ENCODE measurements at regions not wholly inside any gene's neighbourhood (a gene's known extent, or its start where the extent isn't known, plus 50 kb on each side); places are given as distances from the start of the nearest gene placed in this dataset.

DNA sequence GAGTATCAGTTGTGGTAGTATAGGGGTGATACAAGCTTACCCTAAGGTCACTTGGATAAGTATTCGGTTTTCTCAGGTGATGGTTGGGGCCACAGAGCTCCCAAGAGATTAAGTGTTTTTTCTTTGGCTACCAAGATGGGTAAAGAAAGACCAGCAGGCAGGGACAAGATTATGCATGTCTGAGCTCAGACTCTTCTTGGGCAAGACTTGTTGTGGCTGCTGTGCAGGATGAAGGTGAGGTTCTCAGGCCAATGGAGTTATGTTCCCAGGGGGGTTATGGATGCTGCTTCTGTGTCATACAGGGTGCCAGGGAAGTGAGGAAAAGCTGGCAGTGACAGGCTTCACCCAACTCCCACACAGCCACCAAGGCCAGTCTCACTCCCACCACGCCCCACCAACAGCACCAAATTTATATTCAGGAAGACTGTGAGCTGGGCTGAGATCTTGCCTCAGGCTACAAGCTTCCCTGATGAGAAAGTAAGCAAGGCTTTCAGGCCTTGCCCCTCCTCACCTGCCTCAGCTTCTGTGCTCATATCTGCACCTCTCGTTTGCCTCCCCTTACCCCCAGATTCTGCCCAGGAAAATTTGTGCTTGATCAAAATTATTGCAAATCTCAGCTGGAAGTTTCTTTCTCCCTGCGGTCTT lies 511.8 kb upstream of the SLITRK1 start:
- no peak for DNase-seq

DNA sequence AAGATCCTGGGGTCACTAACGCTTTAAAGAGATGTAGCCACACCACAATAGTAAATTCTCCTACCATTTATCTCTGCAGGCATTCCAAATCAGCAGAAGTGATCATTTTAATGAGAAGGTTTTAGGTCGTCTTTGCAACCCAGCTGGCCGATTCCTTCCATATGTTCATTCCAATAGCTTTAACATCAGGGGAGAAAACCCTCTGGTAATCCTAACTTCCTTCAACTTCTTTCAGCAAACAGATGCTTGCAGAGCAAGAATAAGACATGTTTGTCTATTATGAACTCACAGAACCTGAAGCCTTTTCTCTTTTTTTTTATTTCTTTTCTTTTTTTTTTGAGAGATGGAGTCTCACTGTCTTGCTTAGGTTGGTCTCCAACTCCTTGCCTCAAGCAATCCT lies 498.6 kb upstream of the SLITRK1 start:
- no peak for DNase-seq

DNA sequence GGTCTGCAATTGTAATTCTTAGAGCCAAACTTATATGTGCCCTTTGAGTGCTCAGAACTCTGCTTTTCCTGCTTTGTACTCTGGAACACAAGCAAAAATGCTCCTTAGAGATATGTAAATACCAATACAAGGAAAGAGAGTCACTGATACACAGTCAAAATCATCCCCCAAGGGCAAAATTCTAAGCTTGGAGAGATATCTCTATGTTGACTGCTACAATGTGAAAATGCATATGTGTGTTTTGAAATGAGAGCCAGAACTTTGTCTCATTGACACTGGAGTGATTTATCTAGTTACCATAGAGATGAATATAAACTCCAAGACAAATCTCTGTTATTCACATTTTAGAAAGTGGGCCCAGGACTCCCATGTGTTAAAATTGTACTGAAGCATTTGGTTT lies 494.8 kb upstream of the SLITRK1 start:
- no peak for DNase-seq

DNA sequence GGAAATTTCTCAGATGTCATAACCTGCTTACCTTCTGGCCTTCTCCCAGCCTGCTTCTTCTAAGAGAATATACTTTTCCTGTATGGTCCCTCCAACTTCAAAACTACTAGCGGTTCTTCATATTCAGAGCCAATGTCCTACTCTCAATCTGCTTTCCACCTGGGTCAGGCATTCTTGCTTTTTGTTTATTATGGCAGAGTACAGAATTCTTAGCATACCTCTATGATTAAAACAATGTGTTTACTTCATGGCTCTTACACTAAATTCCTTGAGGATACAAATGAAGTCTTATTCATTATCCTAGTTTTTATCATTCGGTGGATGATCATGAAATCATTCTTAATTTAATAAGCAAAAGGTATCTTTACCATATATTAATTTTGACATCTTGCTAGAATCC lies 484.2 kb upstream of the SLITRK1 start:
- no peak for DNase-seq

DNA sequence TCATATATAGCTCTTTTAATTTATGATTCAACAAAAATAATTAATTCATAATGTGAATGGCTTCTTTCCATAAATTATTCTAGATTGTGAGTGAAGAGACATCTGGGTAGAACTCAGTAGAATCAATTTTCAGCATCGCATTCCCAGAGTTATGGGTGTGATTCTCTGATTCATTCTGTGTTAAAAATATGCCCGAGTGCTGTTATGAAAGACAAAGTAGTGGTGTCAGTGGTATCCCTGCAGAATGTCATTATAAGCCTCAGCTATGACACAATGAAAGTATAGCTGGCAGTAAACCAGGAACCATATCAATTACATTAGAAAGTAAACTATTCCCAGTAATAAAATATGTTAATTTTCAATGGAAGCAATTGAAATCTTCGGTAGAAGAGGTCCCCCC lies 480.5 kb upstream of the SLITRK1 start:
- DNase-seq = no peak

DNA sequence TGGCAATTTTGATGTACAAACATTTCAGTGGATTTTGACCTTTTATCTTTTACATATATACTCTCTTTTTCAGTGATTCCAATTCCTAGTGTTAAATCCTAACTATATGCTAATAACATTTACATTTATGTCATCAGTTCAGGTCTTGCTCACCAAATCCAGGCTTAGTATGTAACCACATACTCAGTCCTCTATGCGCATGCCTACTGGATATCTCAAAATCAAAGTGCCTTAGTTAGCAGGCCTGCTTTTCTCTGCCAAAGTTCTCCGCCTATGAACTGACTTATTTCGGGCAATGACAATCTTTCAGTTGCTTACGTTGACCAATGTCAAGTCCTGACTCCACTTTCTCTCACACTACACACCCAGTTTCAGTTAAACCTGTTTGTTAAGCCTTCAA lies 478.5 kb upstream of the SLITRK1 start:
- no peak for DNase-seq

DNA sequence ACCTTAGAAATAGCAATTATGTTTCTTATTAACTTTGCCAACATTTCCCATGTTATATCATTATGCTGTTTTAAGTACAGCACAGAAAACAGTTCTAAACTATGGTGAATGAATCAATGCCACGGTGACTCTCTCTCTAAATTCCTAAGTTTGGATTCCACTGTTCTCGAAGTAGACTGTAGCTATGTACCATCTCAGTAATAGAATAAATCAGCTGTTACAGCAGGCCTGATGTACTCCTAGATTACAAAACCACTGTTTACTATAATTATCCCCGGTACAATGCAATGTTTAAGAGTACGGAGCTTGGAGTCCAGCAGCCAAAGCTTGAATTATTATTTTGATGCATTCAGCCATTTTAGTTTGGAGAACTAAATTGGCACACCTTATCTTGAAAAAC lies 476.3 kb upstream of the SLITRK1 start:
- DNase-seq = no peak

DNA sequence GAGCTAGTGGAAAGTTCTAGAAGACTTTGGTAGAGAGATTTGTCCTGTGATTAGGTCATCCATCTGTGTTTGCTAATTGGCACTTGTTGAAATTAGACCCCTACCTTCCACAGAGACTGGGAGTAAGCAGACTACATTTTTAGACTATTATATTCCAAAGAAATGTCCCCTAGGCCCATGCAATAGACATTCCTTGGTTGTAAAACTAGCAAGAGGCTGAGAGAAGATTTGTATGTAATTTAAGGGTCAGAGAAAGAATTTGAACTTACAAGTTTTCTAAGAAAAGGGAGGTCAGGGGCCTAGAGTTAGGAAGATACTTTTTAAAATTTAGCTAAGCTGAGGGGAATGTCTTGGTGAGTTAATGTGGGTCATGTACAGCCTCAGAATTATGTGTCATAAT lies 470.7 kb upstream of the SLITRK1 start:
- no peak for DNase-seq

DNA sequence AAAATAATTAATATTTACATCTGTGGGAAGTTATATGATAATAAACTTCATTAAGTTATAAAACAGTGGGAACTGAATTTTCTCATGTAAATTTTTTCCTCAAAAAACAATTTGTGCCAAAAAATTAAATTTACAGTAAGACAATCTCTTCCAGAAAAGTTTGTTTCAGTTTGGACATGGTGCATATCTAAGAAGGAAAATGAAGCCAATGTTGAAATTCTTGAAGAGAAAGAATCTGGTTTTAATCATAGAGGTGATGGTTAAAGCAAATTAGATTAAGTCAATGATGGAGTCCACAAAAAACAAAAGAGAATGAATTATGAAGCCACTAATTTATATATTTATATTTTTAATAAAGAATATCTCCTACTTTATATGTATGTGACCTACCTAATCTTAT lies 457.2 kb upstream of the SLITRK1 start:
- no peak for DNase-seq

DNA sequence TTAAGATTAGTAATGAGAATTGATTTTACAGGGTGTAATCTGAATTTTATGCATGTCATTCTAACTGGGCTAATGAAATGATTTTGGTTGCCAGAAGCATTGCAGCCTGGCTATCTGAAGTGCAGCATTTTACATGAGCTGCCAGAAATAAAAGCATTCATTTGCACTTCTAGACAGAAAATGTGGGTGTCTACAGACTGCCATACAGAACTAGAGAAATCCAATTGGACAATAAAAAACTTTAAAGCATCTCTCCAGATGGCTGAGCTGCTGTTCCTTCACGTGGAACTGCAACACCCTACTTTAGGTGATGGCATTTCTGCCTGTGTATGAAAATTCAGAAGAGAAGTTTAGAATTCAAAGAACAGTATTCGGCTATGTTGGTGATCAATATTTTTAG lies 450.1 kb upstream of the SLITRK1 start:
- no peak for DNase-seq

DNA sequence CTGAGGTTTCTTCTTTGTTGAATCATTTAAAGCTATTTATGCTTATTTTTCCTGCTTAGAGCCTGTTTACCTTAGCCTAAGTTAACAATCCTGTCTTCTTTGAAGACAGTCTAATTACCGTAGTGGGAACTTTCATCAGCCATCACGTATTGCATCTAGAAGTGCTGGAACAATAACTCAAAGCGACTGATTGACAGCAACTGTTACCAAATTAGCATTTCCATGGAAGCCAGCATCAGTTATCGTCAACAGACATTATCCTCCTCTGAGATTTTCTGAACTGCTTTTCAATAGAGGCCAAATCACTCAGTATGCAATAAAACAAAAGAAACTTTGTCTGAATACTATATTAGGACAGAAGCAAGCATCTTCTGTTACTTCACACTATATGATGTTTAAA lies 433.3 kb upstream of the SLITRK1 start:
- no peak for DNase-seq

DNA sequence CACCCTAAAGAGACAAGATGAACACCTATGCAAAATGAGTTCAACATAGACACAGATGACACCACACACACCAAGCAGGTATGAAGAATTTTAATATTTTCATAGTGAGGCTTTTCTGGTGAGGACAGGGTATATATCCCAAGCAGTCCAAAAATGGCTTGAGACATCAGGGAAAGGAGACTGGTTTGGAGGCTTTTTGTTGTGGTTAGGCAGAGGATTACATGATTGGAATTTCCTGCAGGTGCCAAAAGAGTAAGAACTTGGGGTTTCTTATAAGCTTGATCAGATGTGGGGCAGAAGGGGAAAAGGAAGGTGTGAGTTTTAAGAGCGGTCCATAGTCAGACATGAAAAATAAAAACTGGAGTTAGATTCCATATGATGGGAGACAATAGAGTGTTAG lies 420.8 kb upstream of the SLITRK1 start:
- DNase-seq = no peak

DNA sequence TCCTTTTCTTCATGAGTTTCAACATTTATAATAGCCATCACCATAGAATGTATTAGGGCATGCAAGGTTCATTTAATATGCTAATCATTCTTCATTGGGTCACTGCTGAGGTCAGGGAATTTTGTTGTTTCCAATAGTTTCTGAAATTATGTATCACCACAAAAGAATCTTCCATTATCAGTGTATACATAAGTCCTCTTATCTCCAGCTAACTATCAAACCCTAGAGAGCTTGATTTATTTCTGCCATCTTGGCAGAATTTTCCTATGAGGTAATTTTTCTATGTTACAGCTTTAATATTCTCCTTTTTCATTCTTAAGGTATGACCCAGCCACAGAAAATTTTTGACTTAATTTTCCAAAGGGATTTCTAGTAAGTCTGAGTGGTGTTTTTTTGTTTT lies 415.0 kb upstream of the SLITRK1 start:
- no peak for DNase-seq

DNA sequence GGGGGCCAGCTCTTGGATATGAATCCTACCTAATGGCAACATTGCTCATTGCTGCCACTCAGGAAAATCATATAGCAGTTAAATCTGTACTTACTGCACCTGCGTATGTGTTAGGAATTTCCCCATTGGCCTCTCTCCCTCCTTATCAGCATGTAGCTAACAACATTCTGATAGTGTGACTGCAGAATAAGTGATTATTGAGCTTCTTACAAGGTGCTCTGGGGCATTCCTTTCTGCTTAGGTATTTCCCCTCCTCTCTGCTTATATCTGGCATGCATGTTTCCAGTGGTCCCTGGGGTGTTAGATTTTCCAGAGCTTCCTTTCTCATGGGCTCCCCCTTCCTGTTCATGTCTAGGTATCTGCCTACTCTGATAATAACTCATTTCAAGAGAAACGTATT lies 414.1 kb upstream of the SLITRK1 start:
- DNase-seq = no peak

DNA sequence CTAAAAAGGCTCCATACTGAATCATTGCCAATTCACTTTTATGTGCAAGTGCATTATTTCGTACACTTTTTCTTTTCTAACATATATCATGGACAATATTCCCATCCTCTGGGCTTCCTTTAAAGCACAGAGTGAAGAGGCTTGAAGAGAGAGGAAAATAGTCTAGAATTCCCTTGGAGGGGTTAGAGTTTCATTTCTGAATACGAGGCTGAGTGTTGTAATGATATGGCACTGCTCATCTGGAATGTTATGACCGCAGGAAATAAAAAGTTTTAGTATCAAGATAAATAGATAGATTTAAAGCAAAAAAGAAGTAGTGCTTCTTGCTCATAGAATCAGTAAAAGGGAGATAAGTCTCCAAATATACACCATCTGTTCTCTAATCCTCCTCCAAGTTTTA lies 412.3 kb upstream of the SLITRK1 start:
- no peak for DNase-seq

DNA sequence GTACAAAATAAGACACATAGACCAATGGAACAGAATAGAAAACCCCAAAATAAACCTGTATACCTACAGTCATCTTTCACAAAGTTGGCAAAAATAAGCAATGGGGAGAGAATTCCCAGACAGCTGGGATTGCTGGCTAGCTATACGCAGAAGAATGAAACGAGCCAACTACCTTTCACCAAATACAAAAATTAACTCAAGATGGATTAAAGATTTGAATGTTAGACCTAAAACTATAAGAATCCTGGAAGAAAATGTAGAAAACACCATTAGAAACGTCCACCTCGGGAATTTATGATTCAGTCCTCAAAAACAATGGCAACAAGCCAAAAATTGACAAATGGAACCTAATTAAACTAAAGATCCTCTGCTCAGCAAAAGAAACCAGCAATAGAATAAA lies 408.1 kb upstream of the SLITRK1 start:
- DNase-seq = no peak

DNA sequence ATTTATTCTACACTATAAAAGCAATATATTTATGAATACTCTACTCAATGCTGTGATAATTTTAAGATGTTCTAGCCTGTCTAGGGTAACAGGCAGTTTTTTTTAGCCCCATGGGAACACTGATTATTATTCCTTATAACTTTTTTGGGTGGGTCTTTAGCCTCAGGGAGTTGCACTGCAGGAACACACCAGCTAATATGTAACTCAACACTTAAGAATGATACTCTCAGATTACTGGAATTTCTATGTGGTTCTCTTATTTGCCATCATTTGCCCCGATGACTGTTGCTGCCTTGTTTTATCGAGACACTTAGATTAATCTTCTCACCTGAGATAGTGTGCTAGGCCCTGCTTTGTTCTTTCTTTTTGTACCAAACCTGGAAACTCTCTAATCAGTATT lies 396.9 kb upstream of the SLITRK1 start:
- DNase-seq = no peak

DNA sequence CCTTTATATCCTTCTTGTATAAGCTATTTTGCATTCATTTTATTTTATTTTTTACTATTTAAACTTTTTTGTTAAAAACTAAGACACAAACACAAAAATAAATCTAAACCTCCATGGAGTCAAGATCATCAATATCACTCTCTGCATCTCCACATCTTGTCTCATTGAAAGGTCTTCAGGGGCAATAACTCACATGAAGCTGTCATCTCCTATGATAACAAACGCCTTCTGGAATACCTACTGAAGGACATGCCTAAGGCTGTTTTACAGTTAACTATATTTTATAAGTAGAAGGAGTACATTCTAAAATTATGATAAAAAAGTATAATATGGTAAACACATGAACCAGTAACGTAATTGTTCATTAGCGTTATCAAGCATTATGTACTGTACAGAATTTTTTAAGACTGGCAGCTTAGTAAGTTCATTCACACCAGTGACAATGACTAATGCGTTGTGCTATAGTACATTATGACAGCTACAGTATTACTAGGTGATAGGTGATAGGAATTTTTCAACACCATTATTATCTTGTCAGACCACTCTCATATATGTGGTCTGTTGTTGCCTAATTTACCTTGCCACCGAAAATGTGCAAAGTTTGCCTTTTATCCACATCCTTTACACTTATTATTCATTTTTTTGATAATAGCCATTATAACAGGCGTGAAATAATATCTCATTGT lies 390.7 kb upstream of the SLITRK1 start:
- no peak for DNase-seq

DNA sequence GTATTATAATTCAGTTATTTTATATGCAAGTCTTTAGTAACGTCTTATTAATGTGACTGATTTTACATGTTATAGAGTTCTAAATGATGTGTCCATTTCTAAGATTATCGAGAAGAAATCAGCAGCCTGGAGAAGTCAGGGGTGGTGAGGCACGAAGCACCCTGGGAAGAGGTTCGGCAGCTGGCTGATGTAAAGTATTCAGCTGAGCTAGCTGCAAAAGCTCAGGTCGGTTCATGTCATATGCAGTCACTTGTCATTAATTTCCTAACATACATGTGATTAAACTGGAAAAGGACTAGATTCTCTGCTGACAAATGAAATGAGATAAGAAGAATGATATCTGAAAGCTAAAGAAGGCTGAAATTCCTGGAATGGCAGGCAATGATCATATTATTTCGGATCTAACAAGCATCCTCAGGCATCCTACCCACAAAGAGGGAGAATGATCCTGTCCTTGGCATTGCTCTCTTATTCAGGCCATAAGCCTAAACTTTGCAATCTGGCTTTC lies 383.0 kb upstream of the SLITRK1 start:
- DNase-seq = no peak

DNA sequence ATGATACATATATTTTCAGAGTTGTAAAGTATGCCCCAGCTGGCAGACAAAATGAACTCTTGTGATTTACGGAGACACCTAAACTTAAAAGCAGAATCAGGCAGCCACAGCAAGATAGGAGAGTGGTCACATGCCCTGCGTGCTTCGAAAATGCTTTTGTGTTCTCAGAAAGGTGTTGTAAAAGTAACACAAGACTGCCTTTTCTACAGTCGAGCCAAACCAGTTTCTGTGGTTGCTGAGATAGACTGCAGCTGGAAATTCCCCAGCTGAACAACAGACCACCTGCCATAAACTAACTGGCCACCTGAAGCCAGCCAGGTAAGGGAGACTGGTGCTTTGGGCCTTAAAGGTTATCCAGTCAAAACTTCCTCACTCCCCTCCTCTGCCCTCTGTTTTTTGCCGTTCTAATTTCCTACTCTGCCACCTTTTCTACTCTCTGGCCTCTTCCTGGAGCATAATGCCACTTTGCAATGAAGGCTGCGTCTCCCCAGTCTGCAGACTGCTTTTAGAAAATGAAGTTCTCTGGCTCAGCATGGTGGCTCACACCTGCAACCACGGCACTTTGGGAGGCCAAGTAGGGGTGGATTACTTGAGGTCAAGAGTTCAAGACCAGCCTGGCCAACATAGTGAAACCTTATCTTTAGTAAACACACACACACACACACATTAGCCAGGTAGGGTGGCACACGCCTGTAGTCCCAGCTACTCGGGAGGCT lies 381.2 kb upstream of the SLITRK1 start:
- no peak for DNase-seq

DNA sequence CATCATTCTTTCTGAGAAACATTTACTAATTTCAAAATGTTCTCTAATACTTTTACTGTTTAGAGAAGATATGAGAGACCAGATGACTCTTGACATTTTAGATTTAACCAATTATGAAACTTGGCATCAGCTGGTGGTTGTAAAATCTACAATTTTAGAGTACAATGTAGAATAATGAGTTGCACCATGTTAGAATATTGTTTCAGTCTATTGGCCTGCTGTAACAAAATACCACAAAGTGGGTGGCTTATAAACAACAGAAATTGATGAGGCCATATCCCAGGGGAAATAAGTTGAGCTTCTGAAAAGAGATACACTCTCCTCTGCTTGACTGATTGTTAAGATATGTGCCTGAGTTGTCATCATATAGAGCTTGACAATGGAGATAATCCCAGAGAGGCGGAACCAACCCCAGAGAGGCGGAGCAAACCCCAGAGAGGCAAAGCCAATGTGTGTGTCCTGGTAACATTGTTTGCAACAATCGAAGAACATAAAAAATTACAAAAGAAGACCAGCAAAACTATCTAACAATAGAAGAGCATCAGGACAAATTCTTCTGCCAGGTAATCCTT lies 373.0 kb upstream of the SLITRK1 start:
- DNase-seq = no peak

DNA sequence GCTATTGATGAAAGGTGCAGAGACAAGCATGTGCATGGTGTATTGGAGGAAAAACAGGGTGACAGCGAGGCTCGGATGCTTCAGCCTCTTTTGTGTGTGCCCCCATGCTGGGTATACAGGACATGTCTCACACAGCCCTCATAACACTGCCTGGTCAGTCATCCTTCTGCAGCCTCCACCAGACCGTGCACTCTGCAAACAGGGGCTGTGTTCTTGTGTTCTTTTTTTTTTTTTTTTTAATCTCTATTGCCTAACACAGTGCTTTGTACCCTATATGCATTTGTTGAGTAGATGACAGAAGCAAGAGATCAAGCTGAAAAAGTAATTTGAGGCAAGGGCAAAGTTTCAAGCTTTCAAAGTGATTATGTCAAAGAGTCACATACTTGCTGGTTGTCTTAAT lies 367.2 kb upstream of the SLITRK1 start:
- no peak for DNase-seq

DNA sequence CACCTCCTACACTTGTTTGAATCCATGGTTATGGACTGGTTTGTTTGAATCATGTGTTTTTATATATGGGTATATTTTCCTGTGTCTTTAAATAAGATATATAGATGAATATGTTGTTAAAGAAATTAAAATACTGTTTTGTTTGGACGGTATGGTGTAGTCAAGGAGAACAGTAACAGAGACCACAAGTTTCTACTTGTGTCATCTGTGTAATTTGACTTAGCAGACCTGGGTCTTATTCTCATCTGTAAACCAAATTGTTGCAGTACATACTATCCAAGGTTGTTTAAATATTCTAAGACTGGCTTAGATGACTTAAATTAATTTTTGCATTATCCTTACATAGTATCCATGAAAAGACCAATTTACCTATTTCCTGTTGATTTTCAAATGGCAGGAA lies 361.1 kb upstream of the SLITRK1 start:
- DNase-seq = no peak

DNA sequence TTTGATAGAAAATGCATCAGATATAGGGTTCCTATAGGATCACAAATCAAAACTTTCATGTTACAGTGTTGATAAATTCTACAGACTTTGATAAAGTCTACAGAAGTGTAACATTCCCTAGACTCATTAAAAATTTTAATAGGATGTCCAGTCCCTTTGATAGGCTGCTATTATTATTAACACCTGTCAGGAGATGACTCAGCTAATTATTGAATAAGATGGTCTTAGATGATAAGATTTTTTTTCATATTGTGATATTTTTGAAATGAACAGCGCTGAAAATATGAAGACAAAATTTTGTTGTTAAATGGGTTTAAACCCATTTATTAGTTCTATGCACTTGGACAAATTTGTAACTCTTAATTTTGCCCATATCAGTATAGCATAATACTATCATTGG lies 356.8 kb upstream of the SLITRK1 start:
- no peak for DNase-seq
